Smooth muscle cell (in vitro differentiated cells): ENCODE measurements at regions not wholly inside any gene's neighbourhood (a gene's known extent, or its start where the extent isn't known, plus 50 kb on each side); places are given as distances from the start of the nearest gene placed in this dataset.

Experiments
- DNase-seq: peaks from one replicate; lab custom pipeline; 2025; ENCODE audit not compliant: unreplicated experiment; lab: John Stamatoyannopoulos, UW
- H2AFZ ChIP-seq: fragments of 200-600 bp; sonication (generic); 2 replicates; pipeline ENCODE4 v1.6.0; 2016; ENCODE audit warnings: antibody characterized with exemption, low read depth, mild to moderate bottlenecking
- H3F3A ChIP-seq: fragments of 200-600 bp; sonication (generic); 2 replicates; pipeline ENCODE4 v1.6.0; 2017; ENCODE audit warnings: antibody characterized with exemption, low read depth
- H3K27ac ChIP-seq: fragments of 200-600 bp; sonication (generic); 2 replicates; pipeline ENCODE4 v1.5.1; 2016; ENCODE audit warnings: low read depth, mild to moderate bottlenecking
- H3K27me3 ChIP-seq: fragments of 200-600 bp; sonication (generic); 2 replicates; pipeline ENCODE4 v1.6.1; 2016; ENCODE audit warnings: low read depth, mild to moderate bottlenecking
- H3K36me3 ChIP-seq: fragments of 200-600 bp; sonication (generic); 2 replicates; pipeline ENCODE4 v1.5.1; 2016; ENCODE audit warnings: low read depth
- H3K4me1 ChIP-seq: fragments of 200-600 bp; sonication (generic); 2 replicates; pipeline ENCODE4 v1.5.1; 2016; ENCODE audit warnings: low read depth
- H3K4me2 ChIP-seq: fragments of 200-600 bp; sonication (generic); 2 replicates; pipeline ENCODE4 v1.6.0; 2016; ENCODE audit warnings: mild to moderate bottlenecking
- H3K4me3 ChIP-seq: fragments of 200-600 bp; sonication (generic); 2 replicates; pipeline ENCODE4 v1.5.1; 2016; ENCODE audit warnings: mild to moderate bottlenecking
- H3K79me2 ChIP-seq: fragments of 200-600 bp; sonication (generic); 2 replicates; pipeline ENCODE4 v1.6.0; 2016; ENCODE audit warnings: low read depth, mild to moderate bottlenecking
- H3K9ac ChIP-seq: fragments of 200-600 bp; sonication (generic); 2 replicates; pipeline ENCODE4 v1.6.0; 2016; ENCODE audit warnings: low read depth
- H3K9me3 ChIP-seq: fragments of 200-600 bp; sonication (generic); replicated peaks from 2 replicates; pipeline ENCODE4 v1.5.1; 2016; ENCODE audit warnings: low read depth
- H4K20me1 ChIP-seq: fragments of 200-600 bp; sonication (generic); 2 replicates; pipeline ENCODE4 v1.6.0; 2016; ENCODE audit warnings: low read depth
- CTCF ChIP-seq: fragments of 200-600 bp; sonication (generic); IDR thresholded peaks from 2 replicates; pipeline ENCODE4 v1.5.1; 2017; ENCODE audit warnings: borderline replicate concordance, mild to moderate bottlenecking, antibody characterized with exemption; ENCODE audit not compliant: insufficient read depth, poor library complexity, severe bottlenecking
- WGBS: methylation state at CpG from one replicate; pipeline ENCODE4 v1.1.7; 2016; ENCODE audit warnings: low lambda C conversion rate; 5-methylcytosine and 5-hydroxymethylcytosine counted together

GRCh38 chr14:97760050-97760449 lies 962.9 kb downstream of the VRK1 start:
- Histone ChIP-seq H3K9me3 (no peaks in the 10 kb centered on the region), H2AFZ (no peak overlapping the region), H4K20me1 (no peaks in the 10 kb centered on the region), H3K36me3 (no peaks in the 10 kb centered on the region), H3K27me3 (no peaks in the 10 kb centered on the region), H3F3A (no peaks in the 10 kb centered on the region), H3K27ac (no peak overlapping the region), H3K79me2 (no peaks in the 10 kb centered on the region), H3K9ac (no peak overlapping the region), H3K4me1 (peaks cover 6% of the 10 kb centered on the region), H3K4me2 (no peak overlapping the region), H3K4me3 (no peak overlapping the region)
- no peak for TF ChIP-seq CTCF
- no peak for DNase-seq
- WGBS, result 95% methylated on average over 1 of the region's 1 CpG

- H3K4me2 ChIP-seq, result no peak overlapping the region
- H2AFZ ChIP-seq, result no peak overlapping the region
- H3F3A ChIP-seq, result no peaks in the 10 kb centered on the region
- H3K27ac ChIP-seq, result no peak overlapping the region
- TF ChIP-seq CTCF, result no peak
- H3K36me3 ChIP-seq, result no peaks in the 10 kb centered on the region
- H3K9ac ChIP-seq, result no peak overlapping the region
- no peak for DNase-seq
- no peaks in the 10 kb centered on the region for H3K79me2 ChIP-seq
- no peaks in the 10 kb centered on the region for H3K9me3 ChIP-seq
- H3K4me1 ChIP-seq, result peaks cover 5% of the 10 kb centered on the region
- no peaks in the 10 kb centered on the region for H3K27me3 ChIP-seq
- no peaks in the 10 kb centered on the region for H4K20me1 ChIP-seq
- no peak overlapping the region for H3K4me3 ChIP-seq
- WGBS, result 76% methylated on average over 5 of the region's 5 CpGs
These were observed 965.2 kb downstream of the VRK1 start for GRCh38 chr14:97762386-97762785.

GRCh38 chr14:97771340-97772045 lies 974.3 kb downstream of the VRK1 start:
- no peaks in the 10 kb centered on the region for H3K36me3 ChIP-seq
- H3K9ac ChIP-seq, result no peak overlapping the region
- no peak for DNase-seq
- H3K4me1 ChIP-seq, result no peaks in the 10 kb centered on the region
- no peaks in the 10 kb centered on the region for H3K79me2 ChIP-seq
- no peaks in the 10 kb centered on the region for H3F3A ChIP-seq
- H3K4me3 ChIP-seq, result no peak overlapping the region
- H4K20me1 ChIP-seq, result no peaks in the 10 kb centered on the region
- WGBS, result 79% methylated on average over 8 of the region's 8 CpGs
- no peaks in the 10 kb centered on the region for H3K27me3 ChIP-seq
- H2AFZ ChIP-seq, result no peak overlapping the region
- peak overlapping the region; percentile 58 for H3K27ac ChIP-seq
- H3K9me3 ChIP-seq, result no peaks in the 10 kb centered on the region
- H3K4me2 ChIP-seq, result no peak overlapping the region
- no peak for TF ChIP-seq CTCF

GRCh38 chr14:97773598-97773997 lies 976.4 kb downstream of the VRK1 start:
- H3K4me1 ChIP-seq, result no peaks in the 10 kb centered on the region
- H3K79me2 ChIP-seq, result no peaks in the 10 kb centered on the region
- 93% methylated on average over 6 of the region's 6 CpGs for WGBS
- H3K9ac ChIP-seq, result no peak overlapping the region
- H4K20me1 ChIP-seq, result no peaks in the 10 kb centered on the region
- no peak overlapping the region for H3K4me3 ChIP-seq
- no peak overlapping the region for H3K27ac ChIP-seq
- TF ChIP-seq CTCF, result no peak
- H3F3A ChIP-seq, result no peaks in the 10 kb centered on the region
- H3K36me3 ChIP-seq, result no peaks in the 10 kb centered on the region
- H3K27me3 ChIP-seq, result no peaks in the 10 kb centered on the region
- DNase-seq, result no peak
- H3K9me3 ChIP-seq, result no peaks in the 10 kb centered on the region
- no peak overlapping the region for H3K4me2 ChIP-seq
- H2AFZ ChIP-seq, result no peak overlapping the region
